Small intestine (tissue), 7 donors: ENCODE measurements at regions not wholly inside any gene's neighbourhood (a gene's known extent, or its start where the extent isn't known, plus 50 kb on each side); places are given as distances from the start of the nearest gene placed in this dataset.

Experiments
- DNase-seq, 2 donors: peaks; one replicate each; pipeline versions ENCODE4 v3.0.0 to v3.0.0-alpha.2; 2013
- FAIRE-seq: peaks from 2 replicates; lab custom pipeline; 2012; peaks lifted over from hg19 to GRCh38; lab: Jason Lieb, UNC
- H3K27ac ChIP-seq, 3 donors: one replicate each; pipeline ENCODE4 v1.5.1; 2013; ENCODE audit warnings: low read length in 2 of 3, mild to moderate bottlenecking in 2 of 3, control low read depth in 1 of 3, inconsistent platforms in 1 of 3, low read depth in 1 of 3, moderate library complexity in 1 of 3
- H3K27me3 ChIP-seq, 3 donors: one replicate each; pipeline ENCODE4 v1.6.1; 2013; ENCODE audit warnings: low read length in 3 of 3, inconsistent platforms in 1 of 3; ENCODE audit not compliant: control insufficient read depth in 3 of 3, insufficient read depth in 3 of 3
- H3K36me3 ChIP-seq, 3 donors: one replicate each; pipeline ENCODE4 v1.6.1; 2013; ENCODE audit warnings: low read length in 3 of 3, inconsistent platforms in 1 of 3, low read depth in 1 of 3, mild to moderate bottlenecking in 1 of 3, moderate library complexity in 1 of 3; ENCODE audit not compliant: control insufficient read depth in 3 of 3, insufficient read depth in 2 of 3
- H3K4me1 ChIP-seq, 3 donors: one replicate each; pipeline ENCODE4 v1.6.1; 2013; ENCODE audit warnings: low read length in 2 of 3, inconsistent platforms in 1 of 3, low read depth in 1 of 3, mild to moderate bottlenecking in 1 of 3, moderate library complexity in 1 of 3; ENCODE audit not compliant: control insufficient read depth in 3 of 3, insufficient read depth in 2 of 3
- H3K4me3 ChIP-seq, 3 donors: one replicate each; pipeline ENCODE4 v1.5.1; 2013; ENCODE audit warnings: low read length in 3 of 3, control low read depth in 1 of 3, inconsistent platforms in 1 of 3, low read depth in 1 of 3, mild to moderate bottlenecking in 1 of 3, moderate library complexity in 1 of 3
- H3K9me3 ChIP-seq, 2 donors: one replicate each; pipeline ENCODE4 v1.6.1; 2013; ENCODE audit warnings: low read depth in 1 of 2, low read length in 1 of 2; ENCODE audit not compliant: control insufficient read depth in 2 of 2, insufficient read depth in 1 of 2
- WGBS, 3 donors: extraction: QIAGEN DNeasy Blood & Tissue Kit; methylation state at CpG; one replicate each; pipeline ENCODE4 v1.1.7; 2013; 5-methylcytosine and 5-hydroxymethylcytosine counted together
- donor health status: healthy with polysubstance abuse.
- donor health status: control.
- donor health status: control.
- donor health status: Bipolar disorder and iron deficiency.
- donor health status: healthy.

GRCh38 chr6:147733686-147734085 is 225.2 kb downstream of the SAMD5 start:
- Histone ChIP-seq H3K27ac (no peak overlapping the region), H3K4me1 (peaks cover 0 to 16% (median 0%) of the 10 kb centered on the region in 3 donors), H3K9me3 (peaks cover 0 to 3% of the 10 kb centered on the region in 2 donors), H3K27me3 (no peaks in the 10 kb centered on the region), H3K4me3 (no peak overlapping the region), H3K36me3 (no peaks in the 10 kb centered on the region)
- WGBS, 3 donors = 73 to 92% (median 90%) methylated on average over 5 of the region's 5 CpGs
- no peak for FAIRE-seq
- DNase-seq = no peak

- Histone ChIP-seq H3K9me3 (no peaks in the 10 kb centered on the region), H3K36me3 (no peaks in the 10 kb centered on the region), H3K27me3 (no peaks in the 10 kb centered on the region), H3K4me3 (no peak overlapping the region), H3K4me1 (peaks cover 0 to 19% (median 0%) of the 10 kb centered on the region in 3 donors), H3K27ac (no peak overlapping the region)
- FAIRE-seq (no peak), DNase-seq (no peak)
- 85 to 97% (median 94%) methylated on average over 8 of the region's 8 CpGs for WGBS, 3 donors
These were observed 225.7 kb downstream of the SAMD5 start for GRCh38 chr6:147734151-147734550.

- H3K27ac ChIP-seq = no peak overlapping the region
- peaks cover 0 to 20% (median 0%) of the 10 kb centered on the region in 3 donors for H3K4me1 ChIP-seq
- H3K4me3 ChIP-seq = no peak overlapping the region
- 53 to 74% (median 69%) methylated on average over 3 of the region's 3 CpGs for WGBS, 3 donors
- H3K36me3 ChIP-seq = no peaks in the 10 kb centered on the region
- DNase-seq (no peak), FAIRE-seq (no peak)
- H3K27me3 ChIP-seq = no peaks in the 10 kb centered on the region
- H3K9me3 ChIP-seq = no peaks in the 10 kb centered on the region
These were observed 227.4 kb downstream of the SAMD5 start for GRCh38 chr6:147735924-147736323.

GRCh38 chr6:147737115-147737514 is 228.6 kb downstream of the SAMD5 start:
- 83 to 93% (median 88%) methylated on average over 5 of the region's 5 CpGs for WGBS, 3 donors
- DNase-seq = no peak

GRCh38 chr6:147738099-147738498 is 229.6 kb downstream of the SAMD5 start:
- Histone ChIP-seq H3K27me3 (no peaks in the 10 kb centered on the region), H3K4me3 (no peak overlapping the region), H3K36me3 (no peaks in the 10 kb centered on the region), H3K9me3 (no peaks in the 10 kb centered on the region), H3K27ac (no peak overlapping the region), H3K4me1 (peaks cover 0 to 27% (median 0%) of the 10 kb centered on the region in 3 donors)
- FAIRE-seq = no peak
- 83 to 88% (median 84%) methylated on average over 8 of the region's 8 CpGs for WGBS, 3 donors
- peak in 1 of 2 donors; percentile 14 for DNase-seq

More at GRCh38 chr6:147737115-147737514, 228.6 kb downstream of the SAMD5 start:
- H3K27ac ChIP-seq = no peak overlapping the region
- H3K4me3 ChIP-seq = no peak overlapping the region
- no peaks in the 10 kb centered on the region for H3K27me3 ChIP-seq
- peaks cover 0 to 25% (median 0%) of the 10 kb centered on the region in 3 donors for H3K4me1 ChIP-seq
- H3K9me3 ChIP-seq = no peaks in the 10 kb centered on the region
- FAIRE-seq = no peak
- H3K36me3 ChIP-seq = no peaks in the 10 kb centered on the region

- DNase-seq (peak in 1 of 2 donors; percentile 10), FAIRE-seq (no peak)
- Histone ChIP-seq H3K9me3 (no peaks in the 10 kb centered on the region), H3K4me3 (no peak overlapping the region), H3K27ac (no peak overlapping the region), H3K27me3 (no peaks in the 10 kb centered on the region), H3K4me1 (peaks cover 0 to 27% (median 0%) of the 10 kb centered on the region in 3 donors), H3K36me3 (no peaks in the 10 kb centered on the region)
- WGBS, 3 donors = 24 to 45% (median 30%) methylated on average over 3 of the region's 3 CpGs
These were observed 230.1 kb downstream of the SAMD5 start for GRCh38 chr6:147738516-147739162.

GRCh38 chr6:147740326-147740725 is 231.8 kb downstream of the SAMD5 start:
- no peak for FAIRE-seq
- peaks cover 0 to 27% (median 0%) of the 10 kb centered on the region in 3 donors for H3K4me1 ChIP-seq
- no peak for DNase-seq
- no peak overlapping the region for H3K27ac ChIP-seq
- H3K36me3 ChIP-seq = no peaks in the 10 kb centered on the region
- no peaks in the 10 kb centered on the region for H3K27me3 ChIP-seq
- 83 to 90% (median 86%) methylated on average over 3 of the region's 3 CpGs for WGBS, 3 donors
- H3K9me3 ChIP-seq = no peaks in the 10 kb centered on the region
- H3K4me3 ChIP-seq = no peak overlapping the region

GRCh38 chr6:147740916-147741315 is 232.4 kb downstream of the SAMD5 start:
- peaks cover 0 to 27% (median 0%) of the 10 kb centered on the region in 3 donors for H3K4me1 ChIP-seq
- no peaks in the 10 kb centered on the region for H3K36me3 ChIP-seq
- H3K4me3 ChIP-seq = no peak overlapping the region
- no peak overlapping the region for H3K27ac ChIP-seq
- H3K9me3 ChIP-seq = no peaks in the 10 kb centered on the region
- no peak for FAIRE-seq
- 54 to 75% (median 68%) methylated on average over 3 of the region's 3 CpGs for WGBS, 3 donors
- DNase-seq = peak; percentile 34 to 71
- no peaks in the 10 kb centered on the region for H3K27me3 ChIP-seq
